HFFc6 (cell line): ENCODE measurements at regions not wholly inside any gene's neighbourhood (a gene's known extent, or its start where the extent isn't known, plus 50 kb on each side); places are given as distances from the start of the nearest gene placed in this dataset.

ENCODE experiments used
- DNase-seq: peaks from one replicate; pipeline ENCODE4 v3.0.0-alpha.2; 2018
- H3K27ac Mint-ChIP-seq: 2 replicates; pipeline ENCODE4 v1.8.0; 2020; ENCODE audit warnings: mild to moderate bottlenecking, mixed read lengths
- H3K27me3 Mint-ChIP-seq: 2 replicates; pipeline ENCODE4 v1.8.0; 2021; ENCODE audit warnings: mild to moderate bottlenecking, moderate library complexity, mixed read lengths; ENCODE audit not compliant: insufficient read depth
- H3K36me3 Mint-ChIP-seq: 2 replicates; pipeline ENCODE4 v1.8.0; 2021; ENCODE audit warnings: low read depth, mixed read lengths
- H3K4me1 Mint-ChIP-seq: 2 replicates; pipeline ENCODE4 v1.8.0; 2020; ENCODE audit warnings: low read depth, mixed read lengths
- H3K4me3 Mint-ChIP-seq: 2 replicates; pipeline ENCODE4 v1.8.0; 2020; ENCODE audit warnings: mild to moderate bottlenecking, moderate library complexity, mixed read lengths
- H3K9me3 Mint-ChIP-seq: 2 replicates; pipeline ENCODE4 v1.8.0; 2020; ENCODE audit warnings: mild to moderate bottlenecking, mixed read lengths
- CTCF ChIP-seq: fragments of 200-600 bp; sonication (generic); IDR thresholded peaks from 2 replicates; pipeline ENCODE4 v1.5.0; 2021; ENCODE audit warnings: antibody characterized with exemption, mild to moderate bottlenecking

DNA sequence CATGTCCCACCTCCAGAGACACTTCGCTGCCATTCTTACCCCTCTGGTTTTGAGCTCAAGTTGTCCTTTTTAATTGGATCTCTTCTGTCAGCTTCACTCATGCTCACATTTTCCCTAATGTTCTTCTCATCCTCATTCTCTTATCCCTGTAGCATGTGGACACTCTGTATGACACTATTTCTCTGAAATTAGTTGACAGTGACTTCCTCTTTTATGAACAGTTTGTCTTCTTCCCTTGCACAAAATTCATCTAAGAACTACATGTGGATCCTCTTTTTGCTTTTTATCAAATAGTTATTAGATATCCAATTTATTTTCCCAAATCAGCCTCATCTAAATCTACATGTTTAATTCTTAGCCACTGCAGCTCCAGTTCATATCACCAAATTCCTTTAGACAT lies 676.2 kb downstream of the MAT2B start:
- Mint-ChIP-seq H3K27ac (no peak overlapping the region), H3K9me3 (peaks cover 21% of the 10 kb centered on the region), H3K4me3 (no peak overlapping the region), H3K27me3 (no peaks in the 10 kb centered on the region), H3K36me3 (no peaks in the 10 kb centered on the region), H3K4me1 (no peaks in the 10 kb centered on the region)
- no peak for DNase-seq
- no peak for TF ChIP-seq CTCF

DNA sequence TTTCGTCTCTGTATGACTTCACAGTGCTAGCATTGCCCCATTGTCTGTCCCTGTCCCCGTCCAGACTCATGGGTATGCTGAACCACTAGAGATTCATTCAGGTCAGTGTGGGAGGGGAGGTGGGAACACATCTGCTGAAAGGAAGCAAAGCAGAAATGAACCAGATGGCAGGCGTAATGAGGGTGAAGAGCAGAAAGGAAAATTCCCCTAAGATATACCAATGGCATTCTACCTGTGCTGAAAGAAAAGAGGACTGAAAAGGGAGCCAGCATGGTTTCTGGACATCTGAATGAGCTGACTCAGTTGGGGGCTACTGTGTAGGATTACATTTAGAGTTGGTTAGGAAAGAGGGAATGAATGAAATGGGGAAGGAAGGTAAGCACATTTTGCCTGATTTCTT lies 678.7 kb downstream of the MAT2B start:
- H3K9me3 Mint-ChIP-seq = peaks cover 10% of the 10 kb centered on the region
- H3K4me1 Mint-ChIP-seq = no peaks in the 10 kb centered on the region
- H3K27ac Mint-ChIP-seq = no peak overlapping the region
- H3K27me3 Mint-ChIP-seq = no peaks in the 10 kb centered on the region
- TF ChIP-seq CTCF = no peak
- H3K4me3 Mint-ChIP-seq = no peak overlapping the region
- no peak for DNase-seq
- no peaks in the 10 kb centered on the region for H3K36me3 Mint-ChIP-seq

GRCh38 chr5:164185000-164185399 lies 679.6 kb downstream of the MAT2B start:
- Mint-ChIP-seq H3K4me3 (no peak overlapping the region), H3K4me1 (no peaks in the 10 kb centered on the region), H3K36me3 (no peaks in the 10 kb centered on the region), H3K9me3 (peaks cover 9% of the 10 kb centered on the region; the same call in 1 of the 2 replicates), H3K27ac (no peak overlapping the region), H3K27me3 (no peaks in the 10 kb centered on the region)
- TF ChIP-seq CTCF = no peak
- no peak for DNase-seq

GRCh38 chr5:164186550-164186949 lies 681.1 kb downstream of the MAT2B start:
- H3K4me1 Mint-ChIP-seq = no peaks in the 10 kb centered on the region
- no peak for DNase-seq

GRCh38 chr5:164187785-164188184 lies 682.4 kb downstream of the MAT2B start:
- H3K9me3 Mint-ChIP-seq = peaks cover 8% of the 10 kb centered on the region; the same call in 1 of the 2 replicates
- no peaks in the 10 kb centered on the region for H3K36me3 Mint-ChIP-seq
- H3K27ac Mint-ChIP-seq = no peak overlapping the region
- no peak for DNase-seq
- no peak for TF ChIP-seq CTCF
- no peaks in the 10 kb centered on the region for H3K4me1 Mint-ChIP-seq
- no peaks in the 10 kb centered on the region for H3K27me3 Mint-ChIP-seq
- H3K4me3 Mint-ChIP-seq = no peak overlapping the region

More at GRCh38 chr5:164186550-164186949, 681.1 kb downstream of the MAT2B start:
- Mint-ChIP-seq H3K9me3 (peaks cover 11% of the 10 kb centered on the region; the same call in 1 of the 2 replicates), H3K27ac (no peak overlapping the region), H3K27me3 (no peaks in the 10 kb centered on the region), H3K4me3 (no peak overlapping the region), H3K36me3 (no peaks in the 10 kb centered on the region)
- TF ChIP-seq CTCF = no peak

- Mint-ChIP-seq H3K9me3 (peaks cover 8% of the 10 kb centered on the region; the same call in 1 of the 2 replicates), H3K4me1 (no peaks in the 10 kb centered on the region), H3K4me3 (no peak overlapping the region), H3K36me3 (no peaks in the 10 kb centered on the region), H3K27ac (no peak overlapping the region), H3K27me3 (no peaks in the 10 kb centered on the region)
- DNase-seq = no peak
- TF ChIP-seq CTCF = no peak
These were observed 683.3 kb downstream of the MAT2B start for GRCh38 chr5:164188733-164189148.
